ENCODE measurements at regions not wholly inside any gene's neighbourhood (a gene's known extent, or its start where the extent isn't known, plus 50 kb on each side); places are given as distances from the start of the nearest gene placed in this dataset.

DNA sequence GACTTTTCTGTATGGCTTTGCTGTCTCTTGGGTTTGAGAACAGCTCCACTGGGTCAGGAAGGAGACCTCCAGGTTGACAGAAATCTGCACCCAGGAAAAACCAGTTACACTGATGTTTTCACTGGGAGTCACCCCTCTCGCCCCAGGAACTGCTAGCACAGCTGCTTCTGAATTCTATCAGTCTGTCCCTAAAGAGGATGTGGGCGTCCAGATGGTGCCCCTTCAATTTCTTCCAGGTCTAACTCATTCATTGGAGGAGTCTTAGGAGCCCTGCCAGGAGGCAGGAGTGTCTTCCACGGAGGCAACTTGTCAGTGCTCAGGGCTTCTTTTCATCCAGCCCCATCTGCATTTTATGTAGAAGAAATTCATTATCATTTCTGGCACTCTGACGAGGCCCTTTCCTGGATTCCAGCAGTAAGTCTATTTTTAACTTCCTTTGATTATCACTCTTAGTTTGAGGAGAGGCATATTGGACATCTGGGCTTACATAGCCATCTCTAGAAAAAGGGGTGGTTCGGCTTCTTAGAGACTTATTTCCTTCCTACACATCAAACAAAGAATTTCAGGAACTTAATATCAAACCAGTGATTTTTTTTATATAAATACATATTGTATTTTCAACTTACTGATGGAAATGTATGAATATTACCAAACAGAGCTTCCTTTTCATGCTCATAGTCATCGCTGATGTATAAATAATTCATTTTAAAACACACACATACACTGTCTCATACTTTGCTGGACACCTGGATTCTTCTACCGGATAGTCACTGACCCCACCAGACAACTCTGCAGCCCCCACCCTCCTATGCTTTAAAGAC lies 148.8 kb downstream of the IRX2 start:
- DNase-seq: no peak

DNA sequence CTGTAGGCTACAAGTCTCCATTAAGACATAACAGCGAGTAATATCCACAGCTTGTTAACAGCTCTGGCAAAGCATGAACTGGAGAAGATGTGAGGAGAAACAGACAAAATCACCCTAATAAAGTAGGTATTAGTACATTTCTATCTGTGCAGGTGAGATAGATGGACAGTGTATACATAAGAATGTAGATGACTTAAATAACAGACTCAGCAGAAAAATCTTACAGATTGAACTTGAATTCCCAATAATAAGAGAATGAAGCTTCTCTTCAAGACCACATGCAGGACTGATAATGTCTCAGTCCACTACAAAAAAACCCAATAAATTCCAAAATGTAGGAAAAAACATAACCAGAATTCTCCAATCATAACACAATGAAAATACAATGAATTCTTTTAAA lies 153.0 kb downstream of the IRX2 start:
- no peak for DNase-seq

DNA sequence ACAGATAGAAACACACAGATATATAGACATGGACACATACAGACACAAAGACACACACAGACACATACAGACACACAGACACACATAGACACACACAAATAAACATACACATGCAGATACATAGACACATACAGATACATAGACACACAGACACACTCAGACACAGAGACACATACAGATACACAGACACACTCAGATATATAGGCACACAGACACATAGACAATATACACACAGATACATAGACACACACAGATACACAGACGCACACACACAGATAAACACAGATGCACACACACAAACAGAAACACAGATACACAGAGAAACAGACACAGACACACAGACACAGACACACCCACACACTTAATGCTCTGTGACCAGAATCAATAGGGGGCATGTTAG lies 156.8 kb downstream of the IRX2 start:
- DNase-seq: no peak

DNA sequence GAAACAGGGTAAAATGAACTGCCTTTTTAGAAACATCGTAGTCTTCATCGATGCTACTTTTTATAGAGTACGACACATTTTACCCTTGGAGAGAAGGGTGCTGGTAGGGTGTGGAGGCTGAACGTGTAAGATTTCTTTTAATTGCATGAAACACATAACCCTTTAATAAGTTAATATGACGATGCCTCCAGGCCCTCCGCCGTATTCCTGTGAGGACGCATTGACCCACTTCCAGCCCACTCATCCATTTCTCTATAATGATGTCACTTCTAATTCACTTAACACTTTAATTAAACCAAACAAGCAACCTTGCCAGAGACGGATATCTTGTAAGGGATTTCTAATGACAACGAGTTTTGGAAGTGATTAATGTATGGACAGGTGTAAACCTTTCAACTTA lies 158.7 kb downstream of the IRX2 start:
- no peak for DNase-seq

DNA sequence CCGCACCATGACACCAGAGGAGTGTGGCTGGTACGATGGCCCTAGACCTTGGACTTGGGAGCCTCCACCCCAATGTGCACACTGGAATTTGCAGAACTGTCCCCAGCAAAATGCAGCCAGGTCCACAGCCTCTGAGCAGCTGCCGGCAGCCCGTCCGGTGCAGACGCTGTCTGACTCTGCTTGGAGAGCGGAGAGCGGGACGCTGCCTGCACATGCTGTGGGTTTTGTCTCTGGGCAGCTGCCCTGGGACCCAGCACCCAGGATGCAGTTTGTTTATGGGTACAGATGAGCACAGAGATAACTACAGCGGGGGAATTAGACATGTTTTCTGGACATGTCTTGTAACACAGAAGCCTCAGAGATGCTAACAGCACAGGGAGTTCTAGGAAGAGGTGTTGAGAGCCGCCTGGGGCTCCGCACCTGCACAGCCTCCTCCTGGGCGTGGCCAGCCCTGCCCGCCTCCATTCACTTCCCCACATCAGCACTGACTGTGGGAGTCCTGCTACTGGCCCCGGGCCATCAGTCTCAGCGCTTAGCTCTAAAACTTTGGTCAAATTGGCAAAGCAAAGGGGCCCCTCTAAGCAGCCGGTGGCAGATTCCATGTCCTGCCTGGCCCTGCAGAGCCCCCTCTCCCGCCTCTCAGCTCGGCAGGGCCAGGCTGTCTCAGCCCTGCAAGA lies 159.6 kb downstream of the IRX2 start:
- no peak for DNase-seq

DNA sequence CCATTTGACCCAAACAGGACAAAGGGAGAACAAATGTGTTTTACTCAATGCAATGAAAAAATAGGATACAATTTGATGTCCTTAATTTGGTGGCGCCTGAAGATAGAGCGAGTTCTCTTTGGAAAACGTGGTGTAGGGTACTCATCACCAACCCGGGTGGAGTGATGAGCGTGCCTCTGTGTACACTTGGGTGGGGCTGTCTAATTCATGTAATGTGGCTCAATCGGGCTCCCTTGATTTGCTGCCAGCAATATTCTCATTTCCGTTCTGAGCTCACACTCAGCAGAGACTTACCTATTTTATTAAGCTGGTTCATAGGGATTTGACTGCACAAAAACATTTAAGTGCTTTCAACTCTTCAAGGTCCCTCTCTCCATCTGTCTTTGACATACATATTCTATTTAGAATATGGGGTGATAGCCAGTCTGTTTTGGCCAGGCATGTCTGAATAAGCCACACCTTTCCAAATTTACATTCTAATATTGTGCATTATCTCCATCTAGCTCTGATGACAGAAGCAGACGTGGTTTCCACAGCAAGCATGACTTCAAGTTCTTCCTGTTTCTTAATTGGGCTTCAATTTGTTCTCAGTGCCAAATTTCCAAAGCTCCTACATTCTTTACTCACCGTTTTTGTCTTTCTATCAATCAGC lies 162.5 kb downstream of the IRX2 start:
- no peak for DNase-seq

DNA sequence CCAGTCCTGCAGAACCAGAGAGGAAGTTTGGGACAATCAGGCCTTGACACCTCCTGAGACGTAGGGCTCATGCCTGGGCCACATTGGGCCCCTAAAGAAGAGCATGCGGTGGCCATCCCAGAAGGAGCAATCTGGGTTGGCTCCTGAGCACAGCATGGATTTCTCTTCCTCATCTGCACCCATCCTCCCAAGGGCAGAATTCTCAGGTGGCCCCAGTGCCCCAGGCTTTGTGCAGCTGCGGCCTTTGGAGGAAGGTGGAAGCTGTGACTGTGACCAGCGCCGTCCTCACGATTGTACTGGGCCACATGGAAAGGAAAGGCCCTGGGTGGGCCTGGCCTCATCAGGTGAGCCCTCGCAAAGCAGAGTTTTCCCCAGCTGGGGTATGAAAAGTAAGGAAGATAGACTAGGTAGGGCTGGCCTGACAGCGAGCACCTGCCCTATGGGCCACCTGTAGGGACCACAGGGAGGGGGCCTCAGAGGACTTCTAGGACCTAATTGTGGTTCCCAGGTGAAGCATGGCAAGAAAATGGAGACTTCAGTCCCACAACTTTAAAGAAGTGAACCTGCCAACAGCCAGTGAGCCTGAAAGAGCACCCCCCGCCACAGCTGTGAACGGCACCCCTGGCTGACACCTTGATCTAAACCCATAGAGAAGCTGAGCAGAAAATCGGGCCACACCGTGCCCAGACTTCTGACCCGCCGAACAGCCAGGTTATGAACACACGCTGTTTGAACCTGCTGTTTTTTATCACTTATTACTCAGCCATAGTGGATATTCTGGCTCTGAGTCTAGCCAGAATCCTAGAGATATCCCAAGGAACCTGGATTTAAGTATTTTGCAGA lies 164.1 kb downstream of the IRX2 start:
- DNase-seq: no peak

DNA sequence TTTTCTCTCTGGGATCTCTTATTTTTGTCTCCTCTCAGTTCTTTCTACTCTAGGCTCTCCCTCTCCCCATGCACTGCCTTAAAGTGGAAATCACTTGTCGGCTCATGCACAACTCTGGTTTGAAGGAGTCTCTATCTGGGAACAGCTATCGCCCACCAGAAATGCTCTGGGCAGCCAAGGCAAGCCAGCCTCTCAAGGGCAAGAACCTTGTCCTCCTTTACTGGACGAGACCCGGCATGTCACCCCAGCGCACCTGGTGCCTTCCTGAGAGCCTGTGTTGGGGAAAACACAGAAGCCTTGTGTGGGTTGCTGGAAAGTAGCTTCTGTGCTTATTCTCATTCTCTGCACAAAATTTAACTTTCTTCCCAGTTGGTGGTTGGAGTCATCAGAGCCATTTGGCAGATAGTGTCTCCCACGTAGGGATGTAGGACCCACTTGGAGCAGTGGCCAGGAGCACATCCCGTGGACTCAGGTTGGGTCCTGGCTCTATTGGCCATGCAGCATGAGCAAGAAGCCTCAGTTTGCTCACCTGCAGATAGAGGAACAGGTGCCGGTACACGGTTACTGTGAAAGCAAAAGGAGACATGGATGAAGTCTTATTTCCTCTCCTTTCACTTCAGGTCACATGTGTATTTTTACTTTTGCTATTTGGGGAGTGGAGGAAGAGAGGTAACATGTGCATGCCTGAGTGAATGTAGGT lies 165.3 kb downstream of the IRX2 start:
- DNase-seq: no peak

DNA sequence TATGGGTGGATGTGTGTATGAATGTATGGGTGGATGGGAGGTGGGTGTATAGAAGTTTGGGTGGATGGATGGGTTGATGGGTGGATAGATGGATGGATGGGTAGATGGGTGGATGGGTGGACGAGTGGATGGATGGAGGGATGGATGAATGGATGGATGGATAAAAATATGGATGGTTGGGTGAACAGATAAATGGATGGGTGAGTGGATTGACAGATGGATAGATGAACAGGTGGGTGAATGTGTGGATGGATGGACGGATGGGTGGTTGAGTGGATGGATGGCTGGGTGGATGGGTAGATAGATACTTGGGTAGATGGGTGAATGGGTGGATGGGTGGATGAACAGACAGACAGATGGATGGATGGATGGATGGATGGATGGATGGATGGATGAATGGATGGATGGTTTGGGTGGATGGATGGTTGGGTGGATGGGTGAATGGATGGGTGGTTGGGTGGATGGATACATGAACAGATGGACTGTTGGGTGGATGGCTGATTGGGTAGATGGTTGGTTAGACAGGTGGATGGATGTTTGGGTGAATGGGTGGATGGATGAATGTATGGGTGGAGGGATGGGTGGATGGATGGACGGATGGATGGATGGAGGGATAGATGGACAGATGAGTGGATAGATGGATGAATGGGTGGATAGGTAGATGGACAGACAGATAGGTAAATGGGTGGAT lies 166.8 kb downstream of the IRX2 start:
- DNase-seq: no peak

DNA sequence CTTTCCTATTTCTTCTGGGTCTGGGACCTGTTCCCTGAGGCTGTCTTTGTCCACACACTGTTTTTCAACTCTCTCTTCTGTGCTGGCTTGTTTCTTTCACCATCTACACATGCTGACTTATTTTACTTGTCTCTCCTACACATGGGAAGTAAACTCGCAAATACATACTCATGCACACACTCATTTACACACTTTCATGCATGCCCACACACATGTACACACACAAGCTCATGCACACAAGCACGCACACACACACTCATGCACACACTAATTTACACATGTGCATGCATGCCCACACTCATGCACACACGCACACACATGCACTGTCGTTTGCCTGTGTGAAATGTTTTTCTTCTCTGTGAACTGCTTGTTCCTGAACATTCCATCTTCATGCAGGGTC lies 169.0 kb downstream of the IRX2 start:
- DNase-seq: no peak

DNA sequence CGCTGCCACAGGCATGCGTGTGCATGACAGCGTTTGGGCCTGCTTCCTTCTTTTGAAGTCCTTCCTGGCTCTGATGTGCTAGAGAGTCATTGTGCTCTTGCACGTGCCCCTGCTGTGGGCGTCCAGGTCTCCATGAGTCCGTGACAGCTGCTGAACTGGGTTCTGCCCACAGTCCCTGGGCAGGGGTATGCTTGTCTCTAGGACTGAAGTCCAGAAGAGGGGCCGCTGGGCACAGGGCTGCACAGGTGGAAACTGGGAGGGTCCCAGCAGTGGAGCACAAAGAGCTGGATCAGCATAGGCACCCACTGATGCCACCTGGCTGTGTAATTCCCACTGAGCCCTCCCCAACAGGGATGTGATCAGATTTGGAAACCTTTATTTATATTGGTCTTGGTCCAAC lies 169.4 kb downstream of the IRX2 start:
- DNase-seq: no peak

DNA sequence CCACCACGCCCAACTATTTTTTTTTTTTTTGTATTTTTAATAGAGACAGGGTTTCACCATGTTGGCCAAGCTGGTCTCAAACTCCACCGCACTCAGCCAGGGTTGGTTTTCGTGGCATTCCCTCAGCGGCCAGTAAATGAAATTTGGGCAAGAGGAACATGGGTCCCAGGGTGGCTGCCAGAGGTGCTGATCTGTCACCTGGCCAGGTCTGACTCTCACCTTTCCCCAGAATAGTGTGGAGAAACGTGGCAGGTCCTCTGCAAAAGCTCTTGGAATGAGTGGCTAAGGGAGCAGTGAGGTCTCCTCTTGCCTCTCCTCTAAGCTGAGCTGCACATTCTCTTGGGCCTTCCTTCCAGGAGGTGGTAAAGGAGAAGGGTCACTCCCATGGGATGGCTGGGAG lies 170.1 kb downstream of the IRX2 start:
- no peak for DNase-seq

DNA sequence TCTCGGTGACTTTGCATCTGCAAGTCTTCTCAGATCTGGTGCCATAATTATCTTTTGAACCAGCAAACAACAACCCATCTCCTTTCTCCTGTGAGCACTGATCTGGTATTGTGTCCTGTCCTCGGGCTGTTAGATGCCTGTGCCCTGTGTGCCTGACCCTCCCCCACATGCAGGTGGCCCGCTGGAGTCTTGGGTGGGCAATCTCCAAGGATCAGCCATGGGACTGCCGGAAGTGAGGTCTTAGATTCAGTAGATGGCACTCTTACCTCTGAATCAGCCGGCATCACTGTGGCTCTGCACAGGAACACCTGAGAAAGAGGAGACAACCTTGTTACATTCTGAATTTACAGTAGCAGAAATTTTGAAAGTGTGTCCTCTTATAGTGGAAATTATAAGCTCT lies 172.4 kb downstream of the IRX2 start:
- DNase-seq: no peak

DNA sequence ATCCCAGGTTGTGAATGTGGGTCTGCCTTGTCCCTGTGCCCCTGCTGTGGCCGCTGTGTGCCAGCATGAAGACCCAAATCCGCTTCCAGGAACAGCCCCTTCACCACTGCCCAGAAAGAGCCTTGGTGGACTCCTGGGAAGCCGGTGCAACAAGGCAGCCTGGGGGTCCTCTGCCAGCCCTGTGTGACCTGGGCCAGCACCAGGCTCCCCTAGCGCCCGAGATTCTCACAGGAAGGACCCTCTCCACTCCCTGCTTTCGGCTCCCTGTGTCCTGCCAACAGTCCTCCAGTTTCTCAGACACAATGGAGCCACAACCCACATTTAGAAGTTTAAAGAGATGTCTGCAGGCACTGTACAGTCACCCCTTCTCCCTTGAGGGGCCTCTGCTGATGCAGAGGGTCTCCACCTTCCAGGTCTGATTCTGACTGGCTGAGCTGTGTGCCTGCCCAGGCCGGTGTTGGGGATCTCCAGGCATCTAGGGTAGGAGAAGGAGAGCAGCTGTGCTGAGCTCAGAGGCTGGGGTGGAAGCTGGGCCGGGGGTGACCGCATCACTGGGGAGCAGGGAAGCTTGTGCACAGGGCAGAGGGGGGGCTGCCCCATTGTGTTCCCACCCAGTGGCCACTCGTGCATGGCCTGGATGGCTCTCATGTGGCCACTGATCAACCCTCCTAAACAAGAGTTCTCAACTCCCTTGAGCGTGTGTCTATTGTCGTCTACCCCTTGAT lies 174.0 kb downstream of the IRX2 start:
- DNase-seq: no peak

DNA sequence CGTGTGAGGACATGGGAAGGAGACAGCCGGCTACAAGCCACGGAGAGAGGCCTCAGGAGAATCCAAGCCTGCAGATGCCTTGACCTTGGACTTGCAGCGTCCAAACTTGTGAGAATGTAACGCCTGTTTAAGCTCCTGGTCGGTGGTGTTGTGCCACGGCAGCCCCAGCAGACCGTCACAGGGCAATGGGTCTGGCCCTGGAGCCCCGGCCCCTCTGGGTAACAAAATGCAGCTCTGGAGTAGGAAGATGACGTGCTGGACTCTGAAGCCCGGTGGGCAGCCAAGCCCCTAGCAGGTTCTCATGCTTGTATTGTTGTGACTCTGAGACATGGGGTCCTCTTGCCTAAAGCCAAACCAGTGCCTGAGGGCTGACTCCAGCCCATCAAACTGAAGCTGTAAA lies 174.7 kb downstream of the IRX2 start:
- no peak for DNase-seq

DNA sequence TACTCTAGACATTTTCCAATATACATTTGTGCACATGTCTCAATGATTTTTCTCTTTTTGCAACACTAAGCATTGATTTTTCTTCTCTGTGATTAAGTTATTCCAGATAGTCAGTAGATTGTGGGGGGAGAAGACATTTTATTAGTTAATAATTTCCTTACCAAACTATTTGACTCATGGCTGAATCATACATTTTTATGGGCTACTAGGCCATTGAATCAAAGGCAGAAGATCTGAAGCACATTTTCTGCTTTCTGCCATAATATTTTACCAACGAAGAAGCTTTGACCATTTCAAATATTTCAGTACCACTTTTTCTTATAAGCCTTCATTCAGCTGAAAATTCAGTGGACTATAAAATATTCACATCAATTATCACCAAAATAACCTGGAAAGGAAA lies 175.6 kb downstream of the IRX2 start:
- no peak for DNase-seq

DNA sequence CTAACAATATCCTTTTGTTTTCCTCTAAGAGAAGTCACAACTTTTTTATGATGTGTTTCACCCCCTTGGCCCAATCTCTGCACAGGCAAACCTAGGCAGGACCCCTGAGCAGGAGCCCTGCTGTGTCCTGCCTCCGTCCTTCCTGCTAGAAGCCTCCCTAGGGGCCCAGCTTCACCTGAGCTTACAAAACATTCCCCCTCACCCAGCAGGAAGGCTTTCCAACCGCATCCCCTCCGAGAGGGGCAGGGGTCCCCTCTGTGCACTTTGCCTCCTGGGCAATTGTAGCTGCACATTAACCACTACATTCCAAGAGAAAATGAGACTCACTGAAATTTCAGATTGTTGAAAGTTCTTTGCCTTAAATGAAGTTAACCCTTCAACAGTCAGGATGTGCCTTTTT lies 176.2 kb downstream of the IRX2 start:
- no peak for DNase-seq

DNA sequence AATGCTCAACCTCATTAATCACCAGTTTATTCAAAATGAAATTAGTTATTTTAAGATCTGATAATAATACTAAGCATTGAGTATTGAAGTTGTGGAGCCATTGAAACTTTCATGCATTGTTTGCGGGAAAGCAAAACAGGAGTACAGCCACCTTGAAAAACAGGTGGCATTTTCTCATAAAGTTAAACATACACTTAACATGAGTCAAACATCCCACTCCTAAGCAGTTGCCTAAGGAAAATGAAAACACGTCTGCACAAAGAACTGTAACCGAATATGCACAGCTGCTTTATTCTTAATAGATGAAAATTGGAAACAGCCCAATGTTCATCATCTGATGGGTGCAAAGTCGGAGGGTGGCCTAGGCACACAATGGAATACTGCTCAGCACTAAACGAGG lies 177.3 kb downstream of the IRX2 start:
- DNase-seq: no peak

DNA sequence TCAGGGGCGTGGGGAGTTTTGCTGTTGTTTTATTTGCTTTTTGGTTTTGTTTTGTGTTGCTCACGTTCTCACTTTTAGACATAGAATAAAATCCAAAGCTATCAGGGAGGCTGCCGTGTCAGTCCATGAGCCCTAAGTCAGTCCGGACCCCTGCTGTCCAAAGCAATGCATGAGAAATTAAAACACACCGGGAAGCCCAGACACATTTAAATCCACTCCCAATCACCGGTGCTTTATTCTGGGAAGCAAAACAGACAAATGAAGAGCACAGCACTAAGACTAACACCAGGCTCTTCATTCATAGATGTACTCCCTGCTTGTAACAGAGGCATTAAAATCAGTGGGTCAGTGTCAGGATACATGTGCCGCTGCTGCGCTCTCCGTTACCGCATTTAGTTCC lies 180.9 kb downstream of the IRX2 start:
- DNase-seq: no peak

DNA sequence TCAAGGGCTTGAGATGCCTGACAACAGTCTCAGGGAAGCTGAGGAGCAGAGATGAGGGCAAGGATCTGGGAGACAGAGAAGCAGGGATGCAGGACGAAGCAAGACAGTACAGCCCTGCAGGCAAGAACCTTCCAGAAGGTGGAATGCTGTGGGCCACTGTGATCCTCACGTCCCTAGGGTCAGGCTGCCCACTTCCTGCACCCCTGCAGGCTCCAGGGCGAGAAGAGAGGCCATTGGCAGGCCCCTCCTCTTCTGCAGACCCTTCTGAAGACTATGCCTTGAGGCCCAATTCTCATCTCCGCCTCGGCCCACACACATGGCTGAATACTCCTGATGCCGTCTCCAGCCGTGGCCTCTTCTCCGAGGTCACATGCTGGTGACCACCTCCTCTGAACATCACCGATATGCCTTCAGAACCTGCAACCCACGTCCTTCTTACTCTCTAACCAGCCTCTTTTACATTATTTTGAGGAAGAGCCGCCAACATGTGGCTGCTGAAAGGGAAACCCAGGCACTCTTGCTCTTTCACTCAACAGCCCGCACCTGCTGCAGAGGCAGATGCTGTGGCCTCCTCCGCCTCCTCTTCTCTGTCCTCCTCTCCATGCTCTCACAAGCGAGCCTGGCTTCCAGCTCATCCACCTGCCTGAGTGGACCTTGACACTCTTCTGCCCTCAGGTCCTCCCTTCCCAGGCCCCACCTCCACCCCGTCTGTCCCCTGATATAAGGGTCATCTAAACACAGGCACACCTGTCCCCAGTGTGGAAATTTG lies 181.5 kb downstream of the IRX2 start:
- no peak for DNase-seq
